ENCODE measurements at regions not wholly inside any gene's neighbourhood (a gene's known extent, or its start where the extent isn't known, plus 50 kb on each side); places are given as distances from the start of the nearest gene placed in this dataset.

- WGBS, 5 donors, result 87 to 92% (median 89%) methylated on average over 2 of the region's 2 CpGs
- TF ChIP-seq POLR2A (IDR thresholded peaks at IDR 0.05), result no peak
- TF ChIP-seq POLR2AphosphoS5 (IDR thresholded peaks at IDR 0.05), result no peak
- no peak for TF ChIP-seq CTCF (IDR thresholded peaks at IDR 0.05 in 8 of 11, conservative IDR thresholded peaks at IDR 0.05 in 3 of 11)
- intact Hi-C loops (cut with DNase I; ENCODE audit: low total_unique reads), result loop anchor here (10.0 kb wide), 1 partner anchor 475 kb away; no protein-coding TSS in a partner anchor
- Histone ChIP-seq H3K4me1 (peaks cover 0 to 5% (median 0%) of the 10 kb centered on the region in 6 donors), H3K4me3 (no peak overlapping the region), H3K27ac (no peak overlapping the region), H3K9me3 (peaks cover 0 to 6% (median 0%) of the 10 kb centered on the region in 8 donors), H3K36me3 (no peaks in the 10 kb centered on the region), H3K27me3 (replicated peaks in 1 of 7) (peaks cover 0 to 5% (median 0%) of the 10 kb centered on the region in 7 donors)
- no peak for DNase-seq
These were observed 160.9 kb downstream of the GATB start for GRCh38 chr4:151599863-151600262.

- intact Hi-C loops (cut with DNase I; ENCODE audit: low total_unique reads), result loop anchor here (10.0 kb wide), 1 partner anchor 476 kb away; no protein-coding TSS in a partner anchor
- H3K4me1 ChIP-seq, result peaks cover 0 to 5% (median 0%) of the 10 kb centered on the region in 6 donors
- WGBS, 5 donors, result 78 to 95% (median 93%) methylated on average over 3 of the region's 3 CpGs
These were observed 160.4 kb downstream of the GATB start for GRCh38 chr4:151600432-151600831.

GRCh38 chr4:151603377-151603776, 157.4 kb downstream of the GATB start:
- Histone ChIP-seq H3K4me1 (peaks cover 0 to 5% (median 0%) of the 10 kb centered on the region in 6 donors), H3K27ac (no peak overlapping the region), H3K4me3 (no peak overlapping the region), H3K36me3 (no peaks in the 10 kb centered on the region), H3K27me3 (replicated peaks in 1 of 7) (no peaks in the 10 kb centered on the region), H3K9me3 (no peaks in the 10 kb centered on the region)
- no peak for TF ChIP-seq POLR2A (IDR thresholded peaks at IDR 0.05)
- TF ChIP-seq POLR2AphosphoS5 (IDR thresholded peaks at IDR 0.05), result no peak
- TF ChIP-seq CTCF (IDR thresholded peaks at IDR 0.05 in 8 of 11, conservative IDR thresholded peaks at IDR 0.05 in 3 of 11), result no peak
- 66 to 74% (median 70%) methylated on average over 2 of the region's 2 CpGs for WGBS, 5 donors
- DNase-seq, result no peak
- intact Hi-C loops (cut with DNase I; ENCODE audit: low total_unique reads), result loop anchor here (10.0 kb wide), 1 partner anchor 479 kb away; no protein-coding TSS in a partner anchor

More at GRCh38 chr4:151600432-151600831, 160.4 kb downstream of the GATB start:
- no peak for DNase-seq
- Histone ChIP-seq H3K4me3 (no peak overlapping the region), H3K27me3 (replicated peaks in 1 of 7) (peaks cover 0 to 5% (median 0%) of the 10 kb centered on the region in 7 donors), H3K27ac (no peak overlapping the region), H3K36me3 (no peaks in the 10 kb centered on the region), H3K9me3 (peaks cover 0 to 5% (median 0%) of the 10 kb centered on the region in 8 donors)
- TF ChIP-seq POLR2AphosphoS5 (IDR thresholded peaks at IDR 0.05) (no peak), POLR2A (IDR thresholded peaks at IDR 0.05) (no peak), CTCF (IDR thresholded peaks at IDR 0.05 in 8 of 11, conservative IDR thresholded peaks at IDR 0.05 in 3 of 11) (no peak)

GRCh38 chr4:151604238-151604637, 156.6 kb downstream of the GATB start:
- H3K4me1 ChIP-seq, result peaks cover 0 to 5% (median 0%) of the 10 kb centered on the region in 6 donors
- no peak overlapping the region for H3K27ac ChIP-seq
- no peaks in the 10 kb centered on the region for H3K9me3 ChIP-seq
- TF ChIP-seq POLR2AphosphoS5 (IDR thresholded peaks at IDR 0.05), result no peak
- TF ChIP-seq CTCF (IDR thresholded peaks at IDR 0.05 in 8 of 11, conservative IDR thresholded peaks at IDR 0.05 in 3 of 11), result peak in 7 of 11 experiments; percentile 20 to 54 (median 38)
- no peak for TF ChIP-seq POLR2A (IDR thresholded peaks at IDR 0.05)
- no peaks in the 10 kb centered on the region for H3K27me3 ChIP-seq (replicated peaks in 1 of 7)
- 62 to 84% (median 75%) methylated on average over 5 of the region's 5 CpGs for WGBS, 5 donors
- intact Hi-C loops (cut with DNase I; ENCODE audit: low total_unique reads), result loop anchor here (10.0 kb wide), 1 partner anchor 479 kb away; no protein-coding TSS in a partner anchor
- no peak overlapping the region for H3K4me3 ChIP-seq
- no peaks in the 10 kb centered on the region for H3K36me3 ChIP-seq
- no peak for DNase-seq
